ENCODE measurements at regions not wholly inside any gene's neighbourhood (a gene's known extent, or its start where the extent isn't known, plus 50 kb on each side); places are given as distances from the start of the nearest gene placed in this dataset.

GRCh38 chr10:131404886-131405285 is 93.4 kb upstream of the TCERG1L start:
- ChIA-PET POLR2A (ENCODE audit: low non-redundant PET) (no interaction called here), CTCF (interaction anchor here (0.7 kb wide), 1 partner anchor 164 kb away, joined by 3 read pairs; no protein-coding TSS in a partner anchor)
- DNase-seq (ENCODE audit: low spot score) = no peak
- no peak overlapping the region for H3K27ac ChIP-seq
- TF ChIP-seq CTCF (conservative IDR thresholded peaks at IDR 0.05; ENCODE audit: low read depth) = no peak

- DNase-seq (ENCODE audit: low spot score) = no peak
- H3K27ac ChIP-seq = no peak overlapping the region
- TF ChIP-seq CTCF (conservative IDR thresholded peaks at IDR 0.05; ENCODE audit: low read depth) = no peak
- ChIA-PET CTCF (no interaction called here), POLR2A (ENCODE audit: low non-redundant PET) (no interaction called here)
These were observed 95.3 kb upstream of the TCERG1L start for GRCh38 chr10:131406676-131407392.

DNA sequence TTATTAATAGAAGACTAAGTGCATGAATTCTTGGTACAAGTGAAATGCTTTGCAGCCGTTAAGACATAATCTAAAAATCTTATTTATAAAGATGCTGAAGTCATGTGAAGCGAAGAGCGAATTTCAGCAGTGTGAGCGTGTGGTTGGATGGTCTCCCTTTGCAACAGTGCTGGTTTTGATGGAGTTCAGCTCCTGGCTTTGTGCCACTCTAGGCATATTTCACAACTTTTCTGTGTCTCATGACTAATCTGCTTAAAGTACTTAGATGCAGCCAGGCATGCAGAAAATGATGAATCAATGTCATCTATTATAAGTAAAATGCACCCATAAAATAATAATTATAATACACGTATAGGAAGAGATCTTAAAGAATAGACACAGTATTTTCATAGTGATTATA is 107.2 kb upstream of the TCERG1L start:
- POLR2A ChIA-PET (ENCODE audit: low non-redundant PET) = no interaction called here
- no peak for TF ChIP-seq CTCF (conservative IDR thresholded peaks at IDR 0.05; ENCODE audit: low read depth)

DNA sequence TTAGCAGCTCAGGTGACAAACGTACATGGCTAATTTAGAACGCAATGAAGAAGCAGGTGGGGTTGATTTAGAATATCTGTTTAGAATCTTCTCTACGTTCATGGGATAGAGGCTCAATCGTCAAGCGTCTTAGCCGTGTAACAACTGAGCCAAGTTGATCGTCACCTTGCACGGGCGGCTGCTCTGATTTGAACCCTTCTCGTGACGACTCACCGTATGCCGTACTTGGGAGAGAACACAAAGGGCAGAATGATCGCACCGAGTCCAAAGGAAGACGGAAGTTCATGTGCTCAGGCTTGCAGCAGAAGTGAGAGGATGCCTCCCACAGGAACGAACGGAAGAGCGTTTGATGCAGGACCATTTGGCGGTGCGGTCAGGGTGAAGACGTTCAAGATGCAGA is 108.3 kb upstream of the TCERG1L start:
- TF ChIP-seq CTCF (conservative IDR thresholded peaks at IDR 0.05; ENCODE audit: low read depth) = no peak
- DNase-seq (ENCODE audit: low spot score) = no peak
- no peak overlapping the region for H3K27ac ChIP-seq
- POLR2A ChIA-PET (ENCODE audit: low non-redundant PET) = no interaction called here
- CTCF ChIA-PET = no interaction called here

More for the DNA sequence above, 107.2 kb upstream of the TCERG1L start:
- CTCF ChIA-PET = no interaction called here
- DNase-seq (ENCODE audit: low spot score) = no peak
- no peak overlapping the region for H3K27ac ChIP-seq

GRCh38 chr10:131420867-131421266 is 109.3 kb upstream of the TCERG1L start:
- DNase-seq (ENCODE audit: low spot score) = no peak
- no peak overlapping the region for H3K27ac ChIP-seq
- no peak for TF ChIP-seq CTCF (conservative IDR thresholded peaks at IDR 0.05; ENCODE audit: low read depth)
- ChIA-PET POLR2A (ENCODE audit: low non-redundant PET) (no interaction called here), CTCF (no interaction called here)

- ChIA-PET CTCF (interaction anchor here (0.6 kb wide), 1 partner anchor 454 kb away, joined by 3 read pairs; no protein-coding TSS in a partner anchor), POLR2A (ENCODE audit: low non-redundant PET) (no interaction called here)
- H3K27ac ChIP-seq = no peak overlapping the region
- no peak for DNase-seq (ENCODE audit: low spot score)
- TF ChIP-seq CTCF (conservative IDR thresholded peaks at IDR 0.05; ENCODE audit: low read depth) = no peak
These were observed 109.9 kb upstream of the TCERG1L start for GRCh38 chr10:131421381-131421780.
